HG03066 (cell line): ENCODE measurements at regions not wholly inside any gene's neighbourhood (a gene's known extent, or its start where the extent isn't known, plus 50 kb on each side); places are given as distances from the start of the nearest gene placed in this dataset.
"Not testable (repeated sequence)": the region's sequence is repeated elsewhere in the genome, so short reads cannot be mapped to it uniquely, and the experiment has no call there.

Experiments used
- ATAC-seq: cut with Tn5 transposase; IDR thresholded peaks from one replicate; pipeline ENCODE4 v1.9.1; 2021; ENCODE audit warnings: low read depth; ENCODE audit not compliant: unreplicated experiment

DNA sequence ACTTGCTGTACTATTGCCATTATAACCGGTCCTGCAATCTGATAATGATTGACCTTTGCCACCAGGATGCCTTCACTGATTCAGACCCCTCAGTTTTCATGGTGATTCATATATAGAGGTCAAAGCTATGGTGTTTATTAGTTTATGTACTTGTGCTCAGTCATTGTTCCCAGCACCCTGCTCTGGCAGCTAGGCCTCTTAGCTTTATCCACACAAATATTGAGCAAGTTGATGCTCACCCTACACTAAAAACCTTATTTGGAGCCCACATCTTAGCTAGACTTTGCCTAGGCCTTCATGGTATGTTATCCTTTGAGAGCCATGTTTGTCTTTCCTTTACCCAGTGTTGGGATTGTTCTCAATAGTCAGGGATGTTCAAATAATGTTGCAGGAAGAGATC is 679.0 kb downstream of the SPATA31A6 start:
- ATAC-seq: not testable (repeated sequence)
